NCI-H2081 treated with DMSO at 0.1 percent for 48 hours (cell line): ENCODE measurements at regions not wholly inside any gene's neighbourhood (a gene's known extent, or its start where the extent isn't known, plus 50 kb on each side); places are given as distances from the start of the nearest gene placed in this dataset.

Experiments
- DNase-seq: peaks from one replicate; lab custom pipeline; 2025; lab: John Stamatoyannopoulos, UW

- DNase-seq: no peak
These were observed 128.4 kb upstream of the RAG2 start for GRCh38 chr11:36726420-36726819.

- no peak for DNase-seq
These were observed 126.8 kb upstream of the RAG2 start for GRCh38 chr11:36724742-36725385.

GRCh38 chr11:36722421-36722820 lies 124.4 kb upstream of the RAG2 start:
- DNase-seq: no peak

- no peak for DNase-seq
These were observed 121.5 kb upstream of the RAG2 start for GRCh38 chr11:36719358-36720107.

- DNase-seq: no peak
These were observed 120.4 kb upstream of the RAG2 start for GRCh38 chr11:36718451-36718850.

- no peak for DNase-seq
These were observed 115.7 kb upstream of the RAG2 start for GRCh38 chr11:36713715-36714114.

GRCh38 chr11:36711104-36711825 lies 113.2 kb upstream of the RAG2 start:
- no peak for DNase-seq
